T47D (cell line): ENCODE measurements at regions not wholly inside any gene's neighbourhood (a gene's known extent, or its start where the extent isn't known, plus 50 kb on each side); places are given as distances from the start of the nearest gene placed in this dataset.
"Not testable (repeated sequence)": the region's sequence is repeated elsewhere in the genome, so short reads cannot be mapped to it uniquely, and the experiment has no call there.

Source experiments
- DNase-seq, 2 experiments: peaks; one replicate each; pipeline versions ENCODE4 v3.0.0 to v3.0.0-alpha.2; 2011 to 2012; ENCODE audit warnings: low read depth in 1 of 2, low spot score in 1 of 2
- JUND ChIP-seq: IDR thresholded peaks from 2 replicates; pipeline ENCODE4 v1.6.1; 2012; ENCODE audit warnings: low read depth
- in situ Hi-C: cut with HindIII; loops from 2 replicates; pipeline ENCODE4 v1.10.0; 2016; ENCODE audit warnings: low sequenced_read_pairs, low pct_unique_long_range_greater_than_20kb

- DNase-seq: no peak
- in situ Hi-C loops: no loop called here
- TF ChIP-seq JUND: no peak
Measured at GRCh38 chr20:46785958-46786357, 76.5 kb downstream of the SLC2A10 start.

- TF ChIP-seq JUND: no peak
- in situ Hi-C loops: no loop called here
- no peak for DNase-seq
Measured at GRCh38 chr20:46786566-46786965, 77.1 kb downstream of the SLC2A10 start.

- DNase-seq: no peak
- in situ Hi-C loops: no loop called here
- TF ChIP-seq JUND: no peak
Measured at GRCh38 chr20:46787991-46788762, 78.7 kb downstream of the SLC2A10 start.

GRCh38 chr20:46788763-46789091 lies 79.3 kb downstream of the SLC2A10 start:
- in situ Hi-C loops, DNase-seq: not testable (repeated sequence)

- TF ChIP-seq JUND: no peak
- in situ Hi-C loops: no loop called here
Measured at GRCh38 chr20:46789339-46790028, 80.0 kb downstream of the SLC2A10 start.

GRCh38 chr20:46791722-46792416 lies 82.4 kb downstream of the SLC2A10 start:
- in situ Hi-C loops: no loop called here
- no peak for TF ChIP-seq JUND
- peak in 1 of 2 experiments; percentile 28 for DNase-seq

More at GRCh38 chr20:46789339-46790028, 80.0 kb downstream of the SLC2A10 start:
- DNase-seq: peak in 1 of 2 experiments; percentile 22

- in situ Hi-C loops: no loop called here
- no peak for TF ChIP-seq JUND
- no peak for DNase-seq
Measured at GRCh38 chr20:46797206-46797605, 87.8 kb downstream of the SLC2A10 start.

- TF ChIP-seq JUND: no peak
- in situ Hi-C loops: no loop called here
- DNase-seq: no peak
Measured at GRCh38 chr20:46798430-46798829, 89.0 kb downstream of the SLC2A10 start.

- no peak for DNase-seq
- in situ Hi-C loops: no loop called here
Measured at GRCh38 chr20:46799781-46800408, 90.4 kb downstream of the SLC2A10 start.

GRCh38 chr20:46800409-46800804 lies 91.0 kb downstream of the SLC2A10 start:
- DNase-seq: no peak
- no peak for TF ChIP-seq JUND
- in situ Hi-C loops: no loop called here

More at GRCh38 chr20:46799781-46800408, 90.4 kb downstream of the SLC2A10 start:
- TF ChIP-seq JUND: no peak

- in situ Hi-C loops: no loop called here
- no peak for TF ChIP-seq JUND
- DNase-seq: no peak
Measured at GRCh38 chr20:46801003-46801702, 91.7 kb downstream of the SLC2A10 start.

- in situ Hi-C loops: no loop called here
Measured at GRCh38 chr20:46802722-46803121, 91.9 kb upstream of the EYA2 start.

More at GRCh38 chr20:46802722-46803121, 91.9 kb upstream of the EYA2 start:
- no peak for DNase-seq
- no peak for TF ChIP-seq JUND
